GM23248 (cell line): ENCODE measurements at regions not wholly inside any gene's neighbourhood (a gene's known extent, or its start where the extent isn't known, plus 50 kb on each side); places are given as distances from the start of the nearest gene placed in this dataset.

Experiments
- EZH2 ChIP-seq: fragments of 200-600 bp; sonication (generic); IDR thresholded peaks from 2 replicates; pipeline ENCODE4 v1.6.1; 2018; ENCODE audit warnings: antibody characterized with exemption, mild to moderate bottlenecking; ENCODE audit not compliant: insufficient read depth, poor library complexity, severe bottlenecking
- EZH2phosphoT487 ChIP-seq: fragments of 200-600 bp; sonication (generic); IDR thresholded peaks from 2 replicates; pipeline ENCODE4 v1.6.1; 2018; ENCODE audit warnings: antibody characterized with exemption, moderate library complexity, mild to moderate bottlenecking, low read depth; ENCODE audit not compliant: insufficient read depth

DNA sequence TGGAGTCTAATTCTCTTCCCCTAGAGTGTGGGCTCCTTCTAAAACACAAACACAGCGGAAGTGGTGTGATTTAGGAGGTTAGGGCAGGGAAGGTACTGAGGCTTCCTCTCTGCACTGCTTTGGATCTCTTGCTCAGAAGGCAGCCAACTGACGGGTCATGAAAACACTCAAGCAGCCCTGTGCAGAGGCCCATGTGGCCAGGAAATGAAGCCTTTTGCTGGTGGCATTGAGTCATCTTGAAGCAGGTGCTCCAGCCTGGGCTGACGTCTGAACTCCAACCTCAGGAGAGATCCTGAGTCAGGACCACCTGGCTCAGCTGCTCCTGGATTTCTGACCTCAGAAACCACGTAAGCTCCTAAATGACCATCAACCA lies 72.9 kb downstream of the MRM1 start:
- TF ChIP-seq EZH2phosphoT487 (no peak), EZH2 (no peak)
